Stimulated activated CD4-positive, alpha-beta T cell treated with anti-CD3 and anti-CD28 coated beads, Interleukin-4, amount 100 ng/mL, for 24 hours (primary cell): ENCODE measurements at regions not wholly inside any gene's neighbourhood (a gene's known extent, or its start where the extent isn't known, plus 50 kb on each side); places are given as distances from the start of the nearest gene placed in this dataset.

Experiments used
- DNase-seq: peaks from one replicate; pipeline ENCODE4 v3.0.0-alpha.2; 2020

GRCh38 chr13:105658431-105658830, 877.0 kb downstream of the EFNB2 start:
- DNase-seq: no peak

- no peak for DNase-seq
These were observed 880.4 kb downstream of the EFNB2 start for GRCh38 chr13:105655046-105655445.

GRCh38 chr13:105643966-105644365, 891.5 kb downstream of the EFNB2 start:
- DNase-seq: no peak

GRCh38 chr13:105642511-105642958, 892.9 kb downstream of the EFNB2 start:
- DNase-seq: no peak

- DNase-seq: no peak
These were observed 894.3 kb downstream of the EFNB2 start for GRCh38 chr13:105641121-105641520.

- DNase-seq: no peak
These were observed 897.0 kb downstream of the EFNB2 start for GRCh38 chr13:105638426-105638825.

GRCh38 chr13:105634059-105634458, 901.4 kb downstream of the EFNB2 start:
- no peak for DNase-seq

GRCh38 chr13:105630431-105630830, 905.0 kb downstream of the EFNB2 start:
- no peak for DNase-seq

GRCh38 chr13:105627270-105627669, 908.2 kb downstream of the EFNB2 start:
- no peak for DNase-seq

- DNase-seq: no peak
These were observed 909.8 kb downstream of the EFNB2 start for GRCh38 chr13:105625691-105626090.

GRCh38 chr13:105616333-105617075, 919.0 kb downstream of the EFNB2 start:
- DNase-seq: no peak

GRCh38 chr13:105612541-105612940, 922.9 kb downstream of the EFNB2 start:
- DNase-seq: no peak

GRCh38 chr13:105611424-105611823, 924.0 kb downstream of the EFNB2 start:
- DNase-seq: no peak

GRCh38 chr13:105608104-105608503, 927.4 kb downstream of the EFNB2 start:
- no peak for DNase-seq

GRCh38 chr13:105607426-105607825, 928.0 kb downstream of the EFNB2 start:
- no peak for DNase-seq

GRCh38 chr13:105607016-105607415, 928.4 kb downstream of the EFNB2 start:
- DNase-seq: no peak

- DNase-seq: no peak
These were observed 932.3 kb downstream of the EFNB2 start for GRCh38 chr13:105602956-105603670.

- no peak for DNase-seq
These were observed 935.9 kb downstream of the EFNB2 start for GRCh38 chr13:105599477-105600037.

GRCh38 chr13:105598529-105598928, 936.9 kb downstream of the EFNB2 start:
- DNase-seq: no peak

GRCh38 chr13:105597573-105597972, 937.9 kb downstream of the EFNB2 start:
- DNase-seq: no peak

GRCh38 chr13:105595471-105595870, 940.0 kb downstream of the EFNB2 start:
- DNase-seq: no peak

GRCh38 chr13:105591277-105591676, 944.2 kb downstream of the EFNB2 start:
- DNase-seq: no peak

- no peak for DNase-seq
These were observed 947.7 kb downstream of the EFNB2 start for GRCh38 chr13:105587786-105588185.
